HL-60 (cell line): ENCODE measurements at regions not wholly inside any gene's neighbourhood (a gene's known extent, or its start where the extent isn't known, plus 50 kb on each side); places are given as distances from the start of the nearest gene placed in this dataset.

Experiments
- CTCF ChIP-seq: IDR thresholded peaks from one replicate; pipeline ENCODE4 v1.5.1; 2011; ENCODE audit warnings: low read length, control low read depth, inconsistent platforms; ENCODE audit not compliant: insufficient read depth
- POLR2AphosphoS5 ChIP-seq: IDR thresholded peaks from 2 replicates; pipeline ENCODE4 v1.6.1; 2012; ENCODE audit warnings: low read depth
- SPI1 ChIP-seq: IDR thresholded peaks from 2 replicates; pipeline ENCODE4 v1.6.1; 2012; ENCODE audit warnings: low read depth, mild to moderate bottlenecking, borderline replicate concordance

DNA sequence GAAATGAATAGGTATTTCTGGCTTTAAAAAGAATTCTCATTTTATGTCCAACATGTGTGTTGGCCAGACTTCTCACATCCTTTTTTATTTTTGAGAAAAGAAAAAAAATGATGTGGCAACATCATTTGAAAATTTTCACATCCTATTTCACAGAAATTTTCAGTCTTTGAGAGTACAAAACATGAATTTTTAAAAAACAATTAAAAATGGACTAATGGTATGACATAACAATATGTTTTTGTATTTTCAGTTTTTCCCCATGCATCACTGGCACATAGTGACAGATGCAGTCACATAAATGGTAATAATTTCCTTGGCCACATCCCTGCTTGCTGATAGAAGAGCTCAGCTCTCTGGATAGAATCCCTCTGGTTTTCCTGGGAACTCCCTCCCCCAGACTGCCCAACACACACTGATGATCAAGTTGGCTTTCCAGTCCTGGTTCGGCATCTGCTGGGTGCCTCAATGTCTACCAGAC is 188.5 kb upstream of the AGR3 start:
- TF ChIP-seq CTCF (no peak), SPI1 (no peak), POLR2AphosphoS5 (no peak)
